Heart right ventricle (tissue), 16 donors: ENCODE measurements at regions not wholly inside any gene's neighbourhood (a gene's known extent, or its start where the extent isn't known, plus 50 kb on each side); places are given as distances from the start of the nearest gene placed in this dataset.
A peak's percentile ranks its signal among the peaks of the same experiment; 100 is the strongest.

Source experiments
- ATAC-seq, 8 donors: fragments of 200-7000 bp; cut with Tn5 transposase; one replicate each; pipeline ENCODE4 v1.9.1; 2020; ENCODE audit warnings: mild to moderate bottlenecking in 8 of 8, moderate library complexity in 8 of 8, moderate number of reproducible peaks in 1 of 8
- DNase-seq, 2 donors: peaks; one replicate each; pipeline ENCODE4 v3.0.0-alpha.2; 2020
- H3K27ac ChIP-seq, 10 donors: fragments of 200-600 bp; sonication (generic) in 2 of 10; one replicate each; pipeline versions ENCODE4 v1.5.0 to v1.8.0; 2020 to 2022; ENCODE audit warnings: mild to moderate bottlenecking in 3 of 10
- H3K27me3 ChIP-seq, 7 donors: fragments of 200-600 bp; one replicate each; pipeline ENCODE4 v1.8.0; 2021 to 2022; ENCODE audit warnings: mild to moderate bottlenecking in 2 of 7
- H3K36me3 ChIP-seq, 9 donors: fragments of 200-600 bp; sonication (generic) in 1 of 9; one replicate each; pipeline versions ENCODE4 v1.5.0 to v1.8.0; 2020 to 2022; ENCODE audit warnings: mild to moderate bottlenecking in 2 of 9
- H3K4me1 ChIP-seq, 9 donors: fragments of 200-600 bp; sonication (generic) in 1 of 9; one replicate each; pipeline versions ENCODE4 v1.5.0 to v1.8.0; 2020 to 2022; ENCODE audit warnings: mild to moderate bottlenecking in 4 of 9
- H3K4me3 ChIP-seq, 10 donors: fragments of 200-600 bp; sonication (generic) in 2 of 10; one replicate each; pipeline versions ENCODE4 v1.5.0 to v1.8.0; 2020 to 2022; ENCODE audit warnings: mild to moderate bottlenecking in 7 of 10, moderate library complexity in 2 of 10
- H3K9me3 ChIP-seq, 11 donors: fragments of 200-600 bp in 10 of 11; sonication (generic) in 2 of 11; one replicate each; pipeline versions ENCODE4 v1.5.0 to v1.8.0; 2013 to 2022; ENCODE audit warnings: mild to moderate bottlenecking in 2 of 11, control low read depth in 1 of 11, moderate library complexity in 1 of 11
- CTCF ChIP-seq, 9 donors: fragments of 200-600 bp; sonication (generic) in 2 of 9; IDR thresholded peaks; one replicate each; pipeline versions ENCODE4 v1.5.0 to v1.8.0; 2021 to 2022; ENCODE audit warnings: antibody characterized with exemption in 9 of 9, mild to moderate bottlenecking in 5 of 9, moderate library complexity in 1 of 9
- WGBS, 2 donors: extraction: QIAGEN DNeasy Blood & Tissue Kit; methylation state at CpG; one replicate each; pipeline ENCODE4 v1.1.7; 2013; ENCODE audit warnings: inconsistent platforms in 1 of 2; 5-methylcytosine and 5-hydroxymethylcytosine counted together
- intact Hi-C, 10 donors: fragments of 100-400 bp; cut with DNase I; formaldehyde crosslinking; loops; one replicate each; pipeline versions ENCODE4 v1.11.1 to v1.14.2; 2022
- donor health status: Arrhythmogenic right ventricular cardiomyopathy.
- donor health status: ischemic (EF 13 %, LVEDD 7.1; RV severe dilation, severe dysfunction).
- donor health status: healthy with polysubstance abuse.
- donor health status: DM: no; HTN: yes; CAD: no.
- donor health status: DM: no; HTN: no; CAD: no.
- donor health status: ischemic (EF 25% LVEDD 6.9; RV normal size, moderate dysfunction).
- donor health status: ischemic (EF 25% LVEDD 5.7; RV mildly dilated, moderate dysfunction).
- donor health status: healthy.
- donor health status: DM: yes; HTN: yes; CAD: no.
- donor health status: Ischemic cardiomyopathy.
- donor health status: ischemic (EF 35%, LVEDD 5.7; RV mildly dilated, moderate dysfunction).
- donor health status: nonischemic (EF 11% LVEDD 7.7; RV severe dilation, severe dysfunction).
- donor health status: DM: yes; HTN: yes; CAD: no.
- donor health status: PGD.
- donor health status: ischemic (EF 29% LVEDD 5.4; RV normal size, mild dysfunction).
- donor health status: nonischemic (EF 23%, LVEDD 6.1; RV moderate dilation, normal function).

GRCh38 chr17:83155128-83156121 lies 76.0 kb downstream of the METRNL start:
- no peak for TF ChIP-seq CTCF (IDR thresholded peaks at IDR 0.05)
- DNase-seq (no peak), ATAC-seq (peak in 6 of 8 donors; percentile 23 to 70 (median 46))
- intact Hi-C loops, result no loop called here
- Histone ChIP-seq H3K9me3 (no peaks in the 10 kb centered on the region), H3K27me3 (peaks cover 0 to 5% (median 0%) of the 10 kb centered on the region in 7 donors), H3K36me3 (no peaks in the 10 kb centered on the region), H3K4me1 (peaks cover 0 to 36% (median 0%) of the 10 kb centered on the region in 9 donors), H3K4me3 (no peak overlapping the region), H3K27ac (peak overlapping the region in 1 of 10 donors; percentile 69)
- WGBS, 2 donors, result 79 to 84% methylated on average over 32 of the region's 32 CpGs

DNA sequence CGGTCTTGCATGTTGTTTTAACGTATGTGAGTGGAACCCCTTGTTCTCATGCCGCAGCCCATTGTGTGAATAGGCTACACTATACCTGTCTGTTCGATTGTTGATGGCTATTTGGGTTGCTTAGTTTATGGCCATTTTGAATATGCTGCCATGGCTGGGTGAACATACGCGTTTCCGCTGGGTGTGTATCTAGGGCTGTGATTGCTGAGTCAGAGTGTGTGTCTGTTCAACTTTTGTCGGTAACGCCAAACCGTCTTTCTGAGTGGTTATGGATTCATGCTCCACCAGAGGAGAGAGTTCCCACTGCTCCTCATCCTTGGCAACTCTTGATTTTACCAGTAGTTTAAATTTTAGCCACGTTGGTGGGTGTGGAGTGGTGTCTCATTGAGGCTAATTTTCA lies 77.0 kb downstream of the METRNL start:
- Histone ChIP-seq H3K9me3 (no peaks in the 10 kb centered on the region), H3K27ac (no peak overlapping the region), H3K4me3 (no peak overlapping the region), H3K4me1 (peaks cover 0 to 36% (median 0%) of the 10 kb centered on the region in 9 donors), H3K36me3 (no peaks in the 10 kb centered on the region), H3K27me3 (peaks cover 0 to 5% (median 0%) of the 10 kb centered on the region in 7 donors)
- WGBS, 2 donors, result 93 to 94% methylated on average over 11 of the region's 11 CpGs
- no peak for TF ChIP-seq CTCF (IDR thresholded peaks at IDR 0.05)
- ATAC-seq (no peak), DNase-seq (no peak)
- intact Hi-C loops, result no loop called here

GRCh38 chr17:83159204-83160049 lies 80.0 kb downstream of the METRNL start:
- no peak overlapping the region for H3K27ac ChIP-seq
- intact Hi-C loops, result no loop called here
- DNase-seq, result no peak
- no peak for ATAC-seq
- H3K4me1 ChIP-seq, result peaks cover 0 to 19% (median 0%) of the 10 kb centered on the region in 9 donors
- H3K36me3 ChIP-seq, result no peaks in the 10 kb centered on the region
- H3K27me3 ChIP-seq, result peaks cover 0 to 8% (median 0%) of the 10 kb centered on the region in 7 donors
- TF ChIP-seq CTCF (IDR thresholded peaks at IDR 0.05), result no peak
- 87 to 89% methylated on average over 19 of the region's 19 CpGs for WGBS, 2 donors
- no peaks in the 10 kb centered on the region for H3K9me3 ChIP-seq
- H3K4me3 ChIP-seq, result no peak overlapping the region
